ENCODE measurements at regions not wholly inside any gene's neighbourhood (a gene's known extent, or its start where the extent isn't known, plus 50 kb on each side); places are given as distances from the start of the nearest gene placed in this dataset.

DNA sequence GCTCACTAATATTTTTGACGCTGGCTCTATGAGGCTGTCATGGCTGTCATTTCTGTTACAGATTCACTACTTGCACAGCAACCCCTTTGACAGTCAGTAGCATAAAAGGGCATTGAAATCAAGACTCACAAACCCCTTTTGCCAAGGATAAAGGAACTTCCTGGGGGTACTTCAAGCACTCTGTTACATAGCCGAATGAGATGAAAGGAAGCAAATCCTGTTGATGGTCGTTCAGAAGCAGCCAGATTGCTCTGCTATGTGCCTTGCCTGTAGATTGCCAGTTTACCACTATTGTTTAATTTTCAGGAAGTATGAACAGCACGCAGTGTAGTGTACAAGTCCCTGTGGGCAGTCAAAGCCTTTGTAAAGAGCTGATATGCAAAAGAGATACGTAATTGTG, 296.2 kb downstream of the LRRIQ3 start:
- H3K9ac ChIP-seq (ENCODE audit: low read depth, low read length), result no peak overlapping the region
- no peaks in the 10 kb centered on the region for H4K20me1 ChIP-seq (ENCODE audit: insufficient read depth, low read length)
- no peak overlapping the region for H2AFZ ChIP-seq (ENCODE audit: low read depth, low read length)
- ATAC-seq (ENCODE audit: insufficient read depth, low read depth) (no peak), DNase-seq (no peak)
- H3K4me1 ChIP-seq (ENCODE audit: insufficient read depth, low read length), result peaks cover 30% of the 10 kb centered on the region
- H3K36me3 ChIP-seq (ENCODE audit: insufficient read depth, low read length), result no peaks in the 10 kb centered on the region
- H3K27ac ChIP-seq (ENCODE audit: low read length), result no peak overlapping the region
- no peak overlapping the region for H3K4me3 ChIP-seq (ENCODE audit: low read depth in 1 of 2, low read length in 2 of 2)
- no peaks in the 10 kb centered on the region for H3K27me3 ChIP-seq (ENCODE audit: insufficient read depth, low read length, poor library complexity)
- H3K4me2 ChIP-seq (ENCODE audit: insufficient read depth, low read length), result no peak overlapping the region
- no peaks in the 10 kb centered on the region for H3K9me3 ChIP-seq (ENCODE audit: insufficient read depth, low read length, severe bottlenecking)
- no peak for TF ChIP-seq EZH2 (IDR thresholded peaks at IDR 0.05; ENCODE audit: borderline replicate concordance, low read depth, low read length, severe bottlenecking)
- TF ChIP-seq, protein P1, sequence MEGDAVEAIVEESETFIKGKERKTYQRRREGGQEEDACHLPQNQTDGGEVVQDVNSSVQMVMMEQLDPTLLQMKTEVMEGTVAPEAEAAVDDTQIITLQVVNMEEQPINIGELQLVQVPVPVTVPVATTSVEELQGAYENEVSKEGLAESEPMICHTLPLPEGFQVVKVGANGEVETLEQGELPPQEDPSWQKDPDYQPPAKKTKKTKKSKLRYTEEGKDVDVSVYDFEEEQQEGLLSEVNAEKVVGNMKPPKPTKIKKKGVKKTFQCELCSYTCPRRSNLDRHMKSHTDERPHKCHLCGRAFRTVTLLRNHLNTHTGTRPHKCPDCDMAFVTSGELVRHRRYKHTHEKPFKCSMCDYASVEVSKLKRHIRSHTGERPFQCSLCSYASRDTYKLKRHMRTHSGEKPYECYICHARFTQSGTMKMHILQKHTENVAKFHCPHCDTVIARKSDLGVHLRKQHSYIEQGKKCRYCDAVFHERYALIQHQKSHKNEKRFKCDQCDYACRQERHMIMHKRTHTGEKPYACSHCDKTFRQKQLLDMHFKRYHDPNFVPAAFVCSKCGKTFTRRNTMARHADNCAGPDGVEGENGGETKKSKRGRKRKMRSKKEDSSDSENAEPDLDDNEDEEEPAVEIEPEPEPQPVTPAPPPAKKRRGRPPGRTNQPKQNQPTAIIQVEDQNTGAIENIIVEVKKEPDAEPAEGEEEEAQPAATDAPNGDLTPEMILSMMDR (IDR thresholded peaks at IDR 0.05; ENCODE audit: borderline replicate concordance, extremely low read depth, low read length, poor library complexity, severe bottlenecking), result no peak
- no peaks in the 10 kb centered on the region for H3K79me2 ChIP-seq (ENCODE audit: insufficient read depth, low read length)

DNA sequence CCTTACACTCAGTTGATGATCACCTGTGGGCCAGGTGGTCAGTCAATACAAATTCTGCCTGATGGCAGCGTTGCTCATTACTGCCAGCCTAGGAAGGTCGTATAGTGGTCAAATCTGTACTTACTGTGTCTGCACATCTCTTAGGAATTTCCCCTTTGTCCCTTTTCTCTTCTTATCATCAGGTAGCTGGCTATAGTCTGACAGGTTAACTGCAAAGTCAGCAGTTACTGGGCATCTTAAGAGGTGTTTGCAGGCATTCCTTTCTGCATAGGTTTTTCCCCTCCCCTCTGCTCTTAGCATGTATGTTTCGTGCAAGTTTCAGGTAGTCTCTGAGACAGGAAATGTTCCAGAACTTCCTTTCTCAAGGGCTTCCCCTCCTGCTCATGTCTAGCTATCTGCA, 298.7 kb downstream of the LRRIQ3 start:
- DNase-seq (no peak), ATAC-seq (ENCODE audit: insufficient read depth, low read depth) (peak; percentile 54; the same call in 2 of the 3 replicates)
- TF ChIP-seq, protein P1 (IDR thresholded peaks at IDR 0.05; ENCODE audit: borderline replicate concordance, extremely low read depth, low read length, poor library complexity, severe bottlenecking), result no peak
- no peak for TF ChIP-seq EZH2 (IDR thresholded peaks at IDR 0.05; ENCODE audit: borderline replicate concordance, low read depth, low read length, severe bottlenecking)
- Histone ChIP-seq H2AFZ (ENCODE audit: low read depth, low read length) (peak overlapping the region; percentile 52), H3K27me3 (ENCODE audit: insufficient read depth, low read length, poor library complexity) (no peaks in the 10 kb centered on the region), H3K4me1 (ENCODE audit: insufficient read depth, low read length) (peaks cover 16% of the 10 kb centered on the region), H3K4me3 (ENCODE audit: low read depth in 1 of 2, low read length in 2 of 2) (no peak overlapping the region), H4K20me1 (ENCODE audit: insufficient read depth, low read length) (no peaks in the 10 kb centered on the region), H3K4me2 (ENCODE audit: insufficient read depth, low read length) (no peak overlapping the region), H3K36me3 (ENCODE audit: insufficient read depth, low read length) (no peaks in the 10 kb centered on the region), H3K79me2 (ENCODE audit: insufficient read depth, low read length) (no peaks in the 10 kb centered on the region), H3K9ac (ENCODE audit: low read depth, low read length) (no peak overlapping the region), H3K9me3 (ENCODE audit: insufficient read depth, low read length, severe bottlenecking) (no peaks in the 10 kb centered on the region), H3K27ac (ENCODE audit: low read length) (no peak overlapping the region)

DNA sequence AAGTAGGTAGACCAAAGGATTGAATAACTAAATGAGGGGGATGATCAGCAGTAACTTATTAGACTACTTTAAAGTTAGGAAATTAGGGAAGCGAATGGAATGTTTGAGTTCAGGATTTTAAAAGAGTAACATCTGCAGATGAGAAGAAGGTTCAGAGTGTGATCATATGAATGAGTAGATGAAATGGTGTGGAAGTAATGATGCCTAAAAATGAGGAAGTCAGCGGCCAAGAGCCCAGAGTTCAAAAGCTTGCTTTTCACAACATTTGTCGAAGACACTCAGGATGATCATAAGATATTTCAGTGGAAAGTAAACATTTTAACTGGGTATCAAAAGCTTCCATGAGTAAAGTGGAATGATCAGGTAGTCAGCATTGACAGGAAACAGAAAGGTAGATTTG, 299.4 kb downstream of the LRRIQ3 start:
- peak overlapping the region; percentile 52; the same call in 1 of the 2 replicates for H2AFZ ChIP-seq (ENCODE audit: low read depth, low read length)
- no peak overlapping the region for H3K4me3 ChIP-seq (ENCODE audit: low read depth in 1 of 2, low read length in 2 of 2)
- no peak overlapping the region for H3K27ac ChIP-seq (ENCODE audit: low read length)
- no peaks in the 10 kb centered on the region for H3K79me2 ChIP-seq (ENCODE audit: insufficient read depth, low read length)
- TF ChIP-seq, protein P1 (IDR thresholded peaks at IDR 0.05; ENCODE audit: borderline replicate concordance, extremely low read depth, low read length, poor library complexity, severe bottlenecking), result no peak
- TF ChIP-seq EZH2 (IDR thresholded peaks at IDR 0.05; ENCODE audit: borderline replicate concordance, low read depth, low read length, severe bottlenecking), result no peak
- H3K4me2 ChIP-seq (ENCODE audit: insufficient read depth, low read length), result no peak overlapping the region
- no peaks in the 10 kb centered on the region for H3K9me3 ChIP-seq (ENCODE audit: insufficient read depth, low read length, severe bottlenecking)
- ATAC-seq (ENCODE audit: insufficient read depth, low read depth) (no peak), DNase-seq (no peak)
- no peak overlapping the region for H3K9ac ChIP-seq (ENCODE audit: low read depth, low read length)
- no peaks in the 10 kb centered on the region for H3K36me3 ChIP-seq (ENCODE audit: insufficient read depth, low read length)
- H3K27me3 ChIP-seq (ENCODE audit: insufficient read depth, low read length, poor library complexity), result no peaks in the 10 kb centered on the region
- H4K20me1 ChIP-seq (ENCODE audit: insufficient read depth, low read length), result no peaks in the 10 kb centered on the region
- H3K4me1 ChIP-seq (ENCODE audit: insufficient read depth, low read length), result peaks cover 16% of the 10 kb centered on the region

DNA sequence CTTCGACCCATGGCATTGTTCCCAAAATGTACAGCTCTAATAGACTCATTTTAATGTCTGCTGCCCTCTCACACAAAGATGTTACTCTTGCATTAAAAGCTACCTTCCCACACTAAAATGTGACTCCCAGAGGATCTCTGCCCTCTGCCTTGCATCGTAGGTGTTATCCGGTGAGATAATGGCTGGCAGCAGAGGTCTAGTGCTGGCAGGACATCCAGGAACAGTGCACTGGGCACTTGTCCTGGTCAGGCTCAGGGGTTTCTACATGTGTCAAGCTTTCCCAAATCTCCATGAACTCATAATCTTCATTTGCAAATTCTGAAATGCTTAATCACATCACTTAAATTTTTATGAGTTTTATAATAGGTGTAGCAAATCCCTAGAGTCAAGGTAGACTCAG, 310.6 kb downstream of the LRRIQ3 start:
- Histone ChIP-seq H2AFZ (ENCODE audit: low read depth, low read length) (no peak overlapping the region), H3K9me3 (ENCODE audit: insufficient read depth, low read length, severe bottlenecking) (no peaks in the 10 kb centered on the region), H3K27me3 (ENCODE audit: insufficient read depth, low read length, poor library complexity) (no peaks in the 10 kb centered on the region), H4K20me1 (ENCODE audit: insufficient read depth, low read length) (no peaks in the 10 kb centered on the region), H3K27ac (ENCODE audit: low read length) (no peak overlapping the region), H3K4me3 (ENCODE audit: low read depth in 1 of 2, low read length in 2 of 2) (no peak overlapping the region), H3K4me1 (ENCODE audit: insufficient read depth, low read length) (no peaks in the 10 kb centered on the region), H3K4me2 (ENCODE audit: insufficient read depth, low read length) (no peak overlapping the region), H3K36me3 (ENCODE audit: insufficient read depth, low read length) (no peaks in the 10 kb centered on the region), H3K79me2 (ENCODE audit: insufficient read depth, low read length) (no peaks in the 10 kb centered on the region), H3K9ac (ENCODE audit: low read depth, low read length) (no peak overlapping the region)
- DNase-seq, result no peak
- TF ChIP-seq, protein P1 (IDR thresholded peaks at IDR 0.05; ENCODE audit: borderline replicate concordance, extremely low read depth, low read length, poor library complexity, severe bottlenecking), result no peak
- no peak for TF ChIP-seq EZH2 (IDR thresholded peaks at IDR 0.05; ENCODE audit: borderline replicate concordance, low read depth, low read length, severe bottlenecking)
- no peak for ATAC-seq (ENCODE audit: insufficient read depth, low read depth)
